ENCODE measurements at regions not wholly inside any gene's neighbourhood (a gene's known extent, or its start where the extent isn't known, plus 50 kb on each side); places are given as distances from the start of the nearest gene placed in this dataset.

GRCh38 chr17:26773189-26774188, 520.4 kb upstream of the WSB1 start:
- TF ChIP-seq CTCF (conservative IDR thresholded peaks at IDR 0.05; ENCODE audit: low read depth, low read length), result no peak
- TF ChIP-seq EZH2 (IDR thresholded peaks at IDR 0.05; ENCODE audit: borderline replicate concordance, low read depth, low read length, poor library complexity, severe bottlenecking), result no peak
